DND-41 (cell line): ENCODE measurements at regions not wholly inside any gene's neighbourhood (a gene's known extent, or its start where the extent isn't known, plus 50 kb on each side); places are given as distances from the start of the nearest gene placed in this dataset.
"Not testable (repeated sequence)": the region's sequence is repeated elsewhere in the genome, so short reads cannot be mapped to it uniquely, and the experiment has no call there.

Experiments used
- ATAC-seq: fragments of 200-7000 bp; cut with Tn5 transposase; 3 replicates; pipeline ENCODE4 v1.9.1; 2021; ENCODE audit warnings: low read depth; ENCODE audit not compliant: insufficient read depth
- DNase-seq: peaks from one replicate; pipeline ENCODE4 v3.0.0-alpha.2; 2020
- H2AFZ ChIP-seq: 2 replicates; pipeline ENCODE4 v1.6.0; 2012; ENCODE audit warnings: low read depth, low read length
- H3K27ac ChIP-seq: 2 replicates; pipeline ENCODE4 v1.5.1; 2012; ENCODE audit warnings: low read length, inconsistent platforms
- H3K27me3 ChIP-seq: fragments of 200-600 bp; sonication (generic); 2 replicates; pipeline ENCODE4 v1.6.0; 2012; ENCODE audit warnings: low read length, mild to moderate bottlenecking, inconsistent platforms; ENCODE audit not compliant: insufficient read depth, poor library complexity
- H3K36me3 ChIP-seq: 2 replicates; pipeline ENCODE4 v1.5.1; 2012; ENCODE audit warnings: low read length, inconsistent platforms; ENCODE audit not compliant: insufficient read depth
- H3K4me1 ChIP-seq: 2 replicates; pipeline ENCODE4 v1.5.1; 2012; ENCODE audit warnings: mild to moderate bottlenecking, low read length; ENCODE audit not compliant: insufficient read depth
- H3K4me2 ChIP-seq: 2 replicates; pipeline ENCODE4 v1.6.0; 2012; ENCODE audit warnings: mild to moderate bottlenecking, moderate library complexity, low read length, inconsistent platforms; ENCODE audit not compliant: insufficient read depth
- H3K4me3 ChIP-seq, 2 experiments: fragments of 200-600 bp in 1 of 2; shearing (Covaris generic) in 1 of 2; 2 replicates each; pipeline ENCODE4 v1.5.1; 2012 to 2016; ENCODE audit warnings: inconsistent platforms in 2 of 2, low read length in 2 of 2, mild to moderate bottlenecking in 2 of 2, low read depth in 1 of 2, moderate library complexity in 1 of 2
- H3K79me2 ChIP-seq: 2 replicates; pipeline ENCODE4 v1.6.0; 2012; ENCODE audit warnings: low read length, inconsistent platforms; ENCODE audit not compliant: insufficient read depth
- H3K9ac ChIP-seq: 2 replicates; pipeline ENCODE4 v1.6.0; 2012; ENCODE audit warnings: low read depth, mild to moderate bottlenecking, inconsistent platforms, low read length, moderate library complexity
- H3K9me3 ChIP-seq: 2 replicates; pipeline ENCODE4 v1.5.1; 2012; ENCODE audit warnings: low read length, moderate library complexity, mild to moderate bottlenecking, inconsistent platforms; ENCODE audit not compliant: insufficient read depth, severe bottlenecking
- H4K20me1 ChIP-seq: 2 replicates; pipeline ENCODE4 v1.6.0; 2012; ENCODE audit warnings: low read length; ENCODE audit not compliant: insufficient read depth
- CTCF ChIP-seq: IDR thresholded peaks from 2 replicates; pipeline ENCODE4 v1.5.1; 2012; ENCODE audit warnings: borderline replicate concordance, low read length, moderate library complexity, mild to moderate bottlenecking; ENCODE audit not compliant: poor library complexity, severe bottlenecking; ENCODE audit errors: extremely low read depth
- EZH2 ChIP-seq: IDR thresholded peaks from 3 replicates; pipeline ENCODE4 v1.6.1; 2012; ENCODE audit warnings: borderline replicate concordance, low read depth, mild to moderate bottlenecking, moderate library complexity, low read length, inconsistent platforms; ENCODE audit not compliant: severe bottlenecking

DNA sequence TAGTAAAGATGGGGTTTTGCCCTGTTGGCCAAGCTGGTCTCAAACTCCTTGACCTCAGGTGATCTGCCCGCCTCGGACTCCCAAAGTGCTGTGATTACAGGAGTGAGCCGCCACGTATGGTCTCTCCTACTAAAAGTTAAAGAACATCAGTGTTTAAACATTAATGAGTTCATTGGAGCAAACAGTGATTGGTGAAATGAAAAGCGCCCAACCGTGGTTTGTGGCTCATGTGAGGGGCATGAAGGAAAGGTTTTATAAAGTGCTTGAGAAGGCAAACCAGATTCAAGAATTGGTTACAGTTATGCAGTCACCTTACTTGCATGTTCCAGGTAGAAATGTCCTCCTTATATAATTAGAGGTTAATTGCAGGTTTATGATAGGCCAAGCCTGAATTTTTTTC is 109.5 kb downstream of the ZNF675 start:
- H3K9me3 ChIP-seq: peaks cover 6% of the 10 kb centered on the region
- H3K9ac ChIP-seq: no peak overlapping the region
- no peak overlapping the region for H3K4me2 ChIP-seq
- no peak overlapping the region for H3K4me3 ChIP-seq
- ATAC-seq: no peak
- H4K20me1 ChIP-seq: no peaks in the 10 kb centered on the region
- TF ChIP-seq CTCF (no peak), EZH2 (no peak)
- H3K36me3 ChIP-seq: no peaks in the 10 kb centered on the region
- H3K27ac ChIP-seq: no peak overlapping the region
- H3K79me2 ChIP-seq: no peaks in the 10 kb centered on the region
- H3K27me3 ChIP-seq: no peaks in the 10 kb centered on the region
- no peak for DNase-seq
- no peaks in the 10 kb centered on the region for H3K4me1 ChIP-seq
- no peak overlapping the region for H2AFZ ChIP-seq

DNA sequence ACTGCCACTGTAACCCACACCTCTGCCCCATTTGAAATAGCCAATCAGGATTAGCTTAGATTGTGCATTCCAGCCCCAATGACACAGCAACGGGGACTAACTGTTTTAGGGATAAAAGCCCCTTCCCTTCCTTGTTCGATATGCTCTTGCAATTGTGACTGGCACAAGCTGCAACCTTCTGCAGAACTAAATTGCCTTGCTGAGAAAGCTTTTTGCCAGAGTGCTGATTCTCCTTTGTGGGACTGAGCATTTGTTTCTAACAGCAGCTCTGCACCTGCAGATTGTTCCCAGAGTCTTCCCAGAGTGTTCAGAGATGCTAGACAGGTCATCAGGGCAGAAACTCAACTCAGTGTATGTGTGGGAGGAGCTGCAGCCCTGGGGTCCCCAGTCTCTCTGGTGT is 115.8 kb downstream of the ZNF675 start:
- ATAC-seq (no peak), DNase-seq (no peak)
- no peak overlapping the region for H3K4me3 ChIP-seq
- H3K9ac ChIP-seq: no peak overlapping the region
- H2AFZ ChIP-seq: no peak overlapping the region
- TF ChIP-seq EZH2: no peak
- H3K27ac ChIP-seq: no peak overlapping the region
- no peaks in the 10 kb centered on the region for H4K20me1 ChIP-seq
- no peaks in the 10 kb centered on the region for H3K79me2 ChIP-seq
- no peaks in the 10 kb centered on the region for H3K36me3 ChIP-seq
- peaks cover 38% of the 10 kb centered on the region for H3K9me3 ChIP-seq
- no peak overlapping the region for H3K4me2 ChIP-seq
- no peaks in the 10 kb centered on the region for H3K27me3 ChIP-seq
- H3K4me1 ChIP-seq: no peaks in the 10 kb centered on the region

DNA sequence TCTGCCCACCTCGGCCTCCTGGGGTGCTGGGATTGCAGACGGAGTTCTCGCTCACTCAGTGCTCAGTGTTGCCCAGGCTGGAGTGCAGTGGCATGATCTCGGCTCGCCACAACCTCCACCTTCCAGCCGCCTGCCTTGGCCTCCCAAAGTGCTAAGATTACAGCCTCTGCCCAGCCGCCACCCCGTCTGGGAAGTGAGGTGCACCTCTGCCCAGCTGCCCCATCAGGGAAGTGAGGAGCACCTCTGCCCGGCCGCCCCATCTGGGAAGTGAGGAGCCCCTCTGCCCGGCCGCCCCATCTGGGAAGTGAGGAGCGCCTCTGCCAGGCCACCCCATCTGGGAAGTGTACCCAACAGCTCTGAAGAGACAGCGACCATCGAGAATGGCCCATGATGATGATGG is 118.9 kb downstream of the ZNF675 start:
- H3K79me2 ChIP-seq, H3K4me2 ChIP-seq, H3K36me3 ChIP-seq, H3K9ac ChIP-seq, H2AFZ ChIP-seq, H3K4me1 ChIP-seq, H3K27me3 ChIP-seq, DNase-seq, H4K20me1 ChIP-seq, H3K27ac ChIP-seq, ATAC-seq, H3K4me3 ChIP-seq: not testable (repeated sequence)
- H3K9me3 ChIP-seq: peaks cover 46% of the 10 kb centered on the region

GRCh38 chr19:23565256-23565655 is 121.8 kb downstream of the ZNF675 start:
- H3K36me3 ChIP-seq: no peaks in the 10 kb centered on the region
- H2AFZ ChIP-seq: no peak overlapping the region
- no peak overlapping the region for H3K27ac ChIP-seq
- ATAC-seq (no peak), DNase-seq (no peak)
- no peaks in the 10 kb centered on the region for H3K4me1 ChIP-seq
- no peaks in the 10 kb centered on the region for H3K27me3 ChIP-seq
- no peak for TF ChIP-seq CTCF
- TF ChIP-seq EZH2: no peak
- no peaks in the 10 kb centered on the region for H3K79me2 ChIP-seq
- peaks cover 36% of the 10 kb centered on the region for H3K9me3 ChIP-seq
- no peak overlapping the region for H3K9ac ChIP-seq
- no peak overlapping the region for H3K4me2 ChIP-seq
- H3K4me3 ChIP-seq: no peak overlapping the region
- H4K20me1 ChIP-seq: no peaks in the 10 kb centered on the region

GRCh38 chr19:23563326-23563725 is 123.7 kb downstream of the ZNF675 start:
- no peak overlapping the region for H2AFZ ChIP-seq
- no peak overlapping the region for H3K9ac ChIP-seq
- H3K4me2 ChIP-seq: no peak overlapping the region
- peaks cover 42% of the 10 kb centered on the region for H3K9me3 ChIP-seq
- no peak overlapping the region for H3K4me3 ChIP-seq
- H3K27ac ChIP-seq: no peak overlapping the region
- H3K4me1 ChIP-seq: no peaks in the 10 kb centered on the region
- no peaks in the 10 kb centered on the region for H3K36me3 ChIP-seq
- no peak for DNase-seq
- H3K79me2 ChIP-seq: no peaks in the 10 kb centered on the region
- H4K20me1 ChIP-seq: no peaks in the 10 kb centered on the region
- no peaks in the 10 kb centered on the region for H3K27me3 ChIP-seq
- TF ChIP-seq EZH2 (no peak), CTCF (no peak)
- no peak for ATAC-seq
